GM03348 (cell line): ENCODE measurements at regions not wholly inside any gene's neighbourhood (a gene's known extent, or its start where the extent isn't known, plus 50 kb on each side); places are given as distances from the start of the nearest gene placed in this dataset.
"Not testable (repeated sequence)": the region's sequence is repeated elsewhere in the genome, so short reads cannot be mapped to it uniquely, and the experiment has no call there.

Experiments
- DNase-seq: peaks from one replicate; pipeline ENCODE4 v3.0.0; 2012; ENCODE audit warnings: low spot score

GRCh38 chr7:150101282-150101681 lies 221.9 kb upstream of the LRRC61 start:
- DNase-seq = not testable (repeated sequence)

GRCh38 chr7:150107283-150107682 lies 215.9 kb upstream of the LRRC61 start:
- not testable (repeated sequence) for DNase-seq

- not testable (repeated sequence) for DNase-seq
These were observed 212.8 kb upstream of the LRRC61 start for GRCh38 chr7:150110375-150110820.

GRCh38 chr7:150110882-150111281 lies 212.3 kb upstream of the LRRC61 start:
- DNase-seq = not testable (repeated sequence)

GRCh38 chr7:150111373-150112139 lies 211.6 kb upstream of the LRRC61 start:
- DNase-seq = not testable (repeated sequence)

GRCh38 chr7:150113301-150113700 lies 209.9 kb upstream of the LRRC61 start:
- not testable (repeated sequence) for DNase-seq

GRCh38 chr7:150114591-150114990 lies 208.6 kb upstream of the LRRC61 start:
- DNase-seq = not testable (repeated sequence)

- not testable (repeated sequence) for DNase-seq
These were observed 203.2 kb upstream of the LRRC61 start for GRCh38 chr7:150119966-150120365.

GRCh38 chr7:150125831-150126230 lies 197.3 kb upstream of the LRRC61 start:
- not testable (repeated sequence) for DNase-seq

- DNase-seq = not testable (repeated sequence)
These were observed 188.7 kb upstream of the LRRC61 start for GRCh38 chr7:150134451-150134850.

- not testable (repeated sequence) for DNase-seq
These were observed 187.4 kb upstream of the LRRC61 start for GRCh38 chr7:150135620-150136190.

- DNase-seq = not testable (repeated sequence)
These were observed 183.3 kb upstream of the LRRC61 start for GRCh38 chr7:150139840-150140239.

- DNase-seq = not testable (repeated sequence)
These were observed 181.4 kb upstream of the LRRC61 start for GRCh38 chr7:150141525-150142345.

GRCh38 chr7:150146124-150146523 lies 177.0 kb upstream of the LRRC61 start:
- not testable (repeated sequence) for DNase-seq

GRCh38 chr7:150147524-150147923 lies 175.6 kb upstream of the LRRC61 start:
- not testable (repeated sequence) for DNase-seq

GRCh38 chr7:150156015-150156414 lies 167.1 kb upstream of the LRRC61 start:
- DNase-seq = not testable (repeated sequence)

GRCh38 chr7:150158696-150159095 lies 164.5 kb upstream of the LRRC61 start:
- not testable (repeated sequence) for DNase-seq

GRCh38 chr7:150169515-150169914 lies 153.6 kb upstream of the LRRC61 start:
- not testable (repeated sequence) for DNase-seq

GRCh38 chr7:150169943-150170490 lies 153.1 kb upstream of the LRRC61 start:
- not testable (repeated sequence) for DNase-seq

- DNase-seq = not testable (repeated sequence)
These were observed 139.6 kb upstream of the LRRC61 start for GRCh38 chr7:150183602-150184001.

GRCh38 chr7:150189963-150190362 lies 133.2 kb upstream of the LRRC61 start:
- DNase-seq = not testable (repeated sequence)

GRCh38 chr7:150192541-150192940 lies 130.6 kb upstream of the LRRC61 start:
- DNase-seq = not testable (repeated sequence)
